Pulmonary artery endothelial cell (primary cell): ENCODE measurements at regions not wholly inside any gene's neighbourhood (a gene's known extent, or its start where the extent isn't known, plus 50 kb on each side); places are given as distances from the start of the nearest gene placed in this dataset.

Source experiments
- DNase-seq: peaks from one replicate; pipeline ENCODE4 v3.0.0-alpha.2; 2011; ENCODE audit warnings: low read depth, low spot score

- peak; percentile 87 for DNase-seq
These were observed 60.1 kb upstream of the PLAC1 start for GRCh38 chrX:134718105-134718965.

- no peak for DNase-seq
These were observed 59.4 kb upstream of the PLAC1 start for GRCh38 chrX:134717698-134718097.

GRCh38 chrX:134716620-134717012 lies 58.3 kb upstream of the PLAC1 start:
- DNase-seq: no peak

- no peak for DNase-seq
These were observed 57.8 kb upstream of the PLAC1 start for GRCh38 chrX:134715930-134716619.

- no peak for DNase-seq
These were observed 56.4 kb upstream of the PLAC1 start for GRCh38 chrX:134714633-134715110.

- no peak for DNase-seq
These were observed 55.4 kb upstream of the PLAC1 start for GRCh38 chrX:134713618-134714107.

GRCh38 chrX:134712272-134712671 lies 54.0 kb upstream of the PLAC1 start:
- DNase-seq: no peak

- no peak for DNase-seq
These were observed 53.1 kb upstream of the PLAC1 start for GRCh38 chrX:134711135-134711921.
